Upper lobe of left lung (tissue), 4 donors: ENCODE measurements at regions not wholly inside any gene's neighbourhood (a gene's known extent, or its start where the extent isn't known, plus 50 kb on each side); places are given as distances from the start of the nearest gene placed in this dataset.

Source experiments
- CTCF ChIP-seq, 6 experiments: fragments of 450-650 bp in 4 of 6; fragments of 200-600 bp in 2 of 6; sonication (generic) in 2 of 6; IDR thresholded peaks; one replicate each; pipeline ENCODE4 v1.5.1; 2016 to 2019; ENCODE audit warnings: antibody characterized with exemption in 6 of 6
- EP300 ChIP-seq, 4 donors: sonication (generic); formaldehyde crosslinking; IDR thresholded peaks; one replicate each; pipeline ENCODE4 v1.5.1; 2017; ENCODE audit warnings: antibody characterized with exemption in 4 of 4, control low read depth in 2 of 4
- POLR2A ChIP-seq, 4 donors: fragments of 450-650 bp; IDR thresholded peaks; one replicate each; pipeline ENCODE4 v1.5.1; 2016 to 2017; ENCODE audit warnings: antibody characterized with exemption in 4 of 4, mild to moderate bottlenecking in 2 of 4

GRCh38 chr7:18330548-18330947, 165.0 kb upstream of the HDAC9 start:
- TF ChIP-seq POLR2A (IDR thresholded peaks at IDR 0.05) (no peak), CTCF (IDR thresholded peaks at IDR 0.05) (no peak), EP300 (IDR thresholded peaks at IDR 0.05) (no peak)
